Liver (tissue), 8 donors: ENCODE measurements at regions not wholly inside any gene's neighbourhood (a gene's known extent, or its start where the extent isn't known, plus 50 kb on each side); places are given as distances from the start of the nearest gene placed in this dataset.
"Not testable (repeated sequence)": the region's sequence is repeated elsewhere in the genome, so short reads cannot be mapped to it uniquely, and the experiment has no call there.

Experiments
- DNase-seq: peaks from one replicate; pipeline ENCODE4 v3.0.0-alpha.2; 2017; ENCODE audit warnings: low spot score
- H3K27ac ChIP-seq, 2 donors: one replicate each; pipeline ENCODE4 v1.7.0; 2013; ENCODE audit warnings: inconsistent platforms in 2 of 2, low read length in 2 of 2, control low read depth in 1 of 2, low read depth in 1 of 2, mild to moderate bottlenecking in 1 of 2
- H3K27me3 ChIP-seq, 4 donors: one replicate each; pipeline versions ENCODE4 v1.6.1 to v1.7.0; 2013; ENCODE audit warnings: low read length in 3 of 4, inconsistent platforms in 1 of 4, mild to moderate bottlenecking in 1 of 4, moderate library complexity in 1 of 4; ENCODE audit not compliant: control insufficient read depth in 4 of 4, insufficient read depth in 4 of 4
- H3K36me3 ChIP-seq, 4 donors: one replicate each; pipeline versions ENCODE4 v1.6.1 to v1.7.0; 2013; ENCODE audit warnings: low read length in 3 of 4, mild to moderate bottlenecking in 3 of 4, low read depth in 1 of 4, moderate library complexity in 1 of 4; ENCODE audit not compliant: control insufficient read depth in 4 of 4, insufficient read depth in 3 of 4
- H3K4me1 ChIP-seq, 4 donors: one replicate each; pipeline versions ENCODE4 v1.6.1 to v1.7.0; 2013; ENCODE audit warnings: low read length in 3 of 4, mild to moderate bottlenecking in 3 of 4, moderate library complexity in 1 of 4; ENCODE audit not compliant: control insufficient read depth in 4 of 4, insufficient read depth in 4 of 4
- H3K4me3 ChIP-seq, 3 donors: one replicate each; pipeline versions ENCODE4 v1.6.1 to v1.7.0; 2013; ENCODE audit warnings: low read length in 3 of 3, control low read depth in 1 of 3, low read depth in 1 of 3, mild to moderate bottlenecking in 1 of 3
- H3K9ac ChIP-seq, 2 donors: one replicate each; pipeline ENCODE4 v1.7.0; 2013; ENCODE audit warnings: low read length in 2 of 2, mild to moderate bottlenecking in 2 of 2, moderate library complexity in 2 of 2, control low read depth in 1 of 2, low read depth in 1 of 2
- H3K9me3 ChIP-seq, 4 donors: one replicate each; pipeline versions ENCODE4 v1.6.1 to v1.7.0; 2013; ENCODE audit warnings: low read length in 3 of 4; ENCODE audit not compliant: control insufficient read depth in 4 of 4
- ATF3 ChIP-seq: IDR thresholded peaks from 2 replicates; pipeline ENCODE4 v1.6.1; 2016; ENCODE audit warnings: antibody characterized with exemption
- CTCF ChIP-seq: fragments of 150-350 bp; IDR thresholded peaks from 2 replicates; pipeline ENCODE4 v1.5.1; 2017; ENCODE audit warnings: improper control_type of control experiment, low read depth, low read length; ENCODE audit not compliant: missing input control
- EGR1 ChIP-seq, 2 donors: IDR thresholded peaks; 2 replicates each; pipeline ENCODE4 v1.6.1; 2016 to 2018; ENCODE audit warnings: antibody characterized with exemption in 2 of 2, low read depth in 2 of 2
- FOXA1 ChIP-seq: IDR thresholded peaks from 2 replicates; pipeline ENCODE4 v1.6.1; 2016; ENCODE audit warnings: antibody characterized with exemption
- FOXA2 ChIP-seq: IDR thresholded peaks from 2 replicates; pipeline ENCODE4 v1.6.1; 2016; ENCODE audit warnings: antibody characterized with exemption
- GABPA ChIP-seq, 2 donors: IDR thresholded peaks in 1 of 2; conservative IDR thresholded peaks in 1 of 2; 2 replicates each; pipeline ENCODE4 v1.6.1; 2016; ENCODE audit warnings: antibody characterized with exemption in 2 of 2, mild to moderate bottlenecking in 1 of 2, moderate library complexity in 1 of 2
- HNF4A ChIP-seq, 2 donors: conservative IDR thresholded peaks; 2 replicates each; pipeline ENCODE4 v1.6.1; 2016; ENCODE audit warnings: antibody characterized with exemption in 2 of 2, mild to moderate bottlenecking in 2 of 2
- HNF4G ChIP-seq: IDR thresholded peaks from 2 replicates; pipeline ENCODE4 v1.6.1; 2016; ENCODE audit warnings: antibody characterized with exemption
- JUND ChIP-seq, 2 donors: IDR thresholded peaks; 2 replicates each; pipeline ENCODE4 v1.6.1; 2016; ENCODE audit warnings: antibody characterized with exemption in 2 of 2
- MAX ChIP-seq: IDR thresholded peaks from 2 replicates; pipeline ENCODE4 v1.6.1; 2016; ENCODE audit warnings: antibody characterized with exemption
- NR2F2 ChIP-seq: IDR thresholded peaks from 2 replicates; pipeline ENCODE4 v1.6.1; 2016; ENCODE audit warnings: antibody characterized with exemption
- RAD21 ChIP-seq, 2 donors: IDR thresholded peaks; 2 replicates each; pipeline ENCODE4 v1.6.1; 2016; ENCODE audit warnings: antibody characterized with exemption in 2 of 2, mild to moderate bottlenecking in 2 of 2
- REST ChIP-seq: IDR thresholded peaks from 2 replicates; pipeline ENCODE4 v1.6.1; 2016; ENCODE audit warnings: antibody characterized with exemption, mild to moderate bottlenecking
- RXRA ChIP-seq, 2 donors: IDR thresholded peaks; 2 replicates each; pipeline ENCODE4 v1.6.1; 2017 to 2018; ENCODE audit warnings: antibody characterized with exemption in 2 of 2, mild to moderate bottlenecking in 1 of 2
- SP1 ChIP-seq: IDR thresholded peaks from 2 replicates; pipeline ENCODE4 v1.6.1; 2018; ENCODE audit warnings: antibody characterized with exemption, mild to moderate bottlenecking
- TAF1 ChIP-seq: conservative IDR thresholded peaks from 2 replicates; pipeline ENCODE4 v1.6.1; 2016; ENCODE audit warnings: antibody characterized with exemption, mild to moderate bottlenecking
- YY1 ChIP-seq: IDR thresholded peaks from 2 replicates; pipeline ENCODE4 v1.6.1; 2016; ENCODE audit warnings: antibody characterized with exemption, mild to moderate bottlenecking
- ZBTB33 ChIP-seq: IDR thresholded peaks from 2 replicates; pipeline ENCODE4 v1.6.1; 2016; ENCODE audit warnings: antibody characterized with exemption
- WGBS: extraction: QIAGEN DNeasy Blood & Tissue Kit; methylation state at CpG from one replicate; pipeline ENCODE4 v1.1.7; 2013; 5-methylcytosine and 5-hydroxymethylcytosine counted together
- donor health status: healthy.
- donor health status: healthy.
- donor health status: healthy.
- donor health status: healthy.
- donor health status: healthy.

GRCh38 chr4:123235431-123235830 lies 161.2 kb upstream of the SPRY1 start:
- no peak for TF ChIP-seq ATF3
- TF ChIP-seq GABPA (IDR thresholded peaks at IDR 0.05 in 1 of 2, conservative IDR thresholded peaks at IDR 0.05 in 1 of 2): no peak
- no peak for TF ChIP-seq REST
- no peak for TF ChIP-seq TAF1
- TF ChIP-seq SP1: no peak
- no peak for TF ChIP-seq EGR1 (IDR thresholded peaks at IDR 0.05; ENCODE audit: low read depth in 2 of 2)
- no peak for TF ChIP-seq FOXA2
- no peak for TF ChIP-seq HNF4A (conservative IDR thresholded peaks at IDR 0.05)
- no peak for TF ChIP-seq RAD21 (IDR thresholded peaks at IDR 0.05)
- TF ChIP-seq RXRA (IDR thresholded peaks at IDR 0.05): no peak
- no peak for TF ChIP-seq NR2F2
- TF ChIP-seq YY1: no peak
- TF ChIP-seq FOXA1: no peak
- no peak for TF ChIP-seq CTCF
- TF ChIP-seq MAX: no peak
- TF ChIP-seq HNF4G: no peak
- no peak for TF ChIP-seq ZBTB33
- no peak for TF ChIP-seq JUND (IDR thresholded peaks at IDR 0.05)

GRCh38 chr4:123236606-123237005 lies 160.0 kb upstream of the SPRY1 start:
- no peak for DNase-seq
- H3K4me3 ChIP-seq: no peak overlapping the region
- H3K4me1 ChIP-seq: no peaks in the 10 kb centered on the region
- no peaks in the 10 kb centered on the region for H3K27me3 ChIP-seq
- no peak overlapping the region for H3K9ac ChIP-seq
- no peaks in the 10 kb centered on the region for H3K9me3 ChIP-seq
- WGBS: 90% methylated on average over 2 of the region's 2 CpGs
- H3K36me3 ChIP-seq: no peaks in the 10 kb centered on the region
- no peak overlapping the region for H3K27ac ChIP-seq
- TF ChIP-seq GABPA (IDR thresholded peaks at IDR 0.05 in 1 of 2, conservative IDR thresholded peaks at IDR 0.05 in 1 of 2): no peak
- no peak for TF ChIP-seq RXRA (IDR thresholded peaks at IDR 0.05)
- TF ChIP-seq RAD21 (IDR thresholded peaks at IDR 0.05): no peak

More at GRCh38 chr4:123235431-123235830, 161.2 kb upstream of the SPRY1 start:
- H3K4me3 ChIP-seq: no peak overlapping the region
- H3K4me1 ChIP-seq: no peaks in the 10 kb centered on the region
- H3K9ac ChIP-seq: no peak overlapping the region
- no peaks in the 10 kb centered on the region for H3K9me3 ChIP-seq
- DNase-seq: no peak
- H3K27me3 ChIP-seq: no peaks in the 10 kb centered on the region
- WGBS: 94% methylated on average over 2 of the region's 2 CpGs
- H3K36me3 ChIP-seq: no peaks in the 10 kb centered on the region
- no peak overlapping the region for H3K27ac ChIP-seq

- H3K9me3 ChIP-seq, H3K4me1 ChIP-seq, H3K27me3 ChIP-seq, H3K36me3 ChIP-seq, DNase-seq, H3K4me3 ChIP-seq, H3K27ac ChIP-seq, H3K9ac ChIP-seq: not testable (repeated sequence)
- 92% methylated on average over 5 of the region's 5 CpGs for WGBS
Measured at GRCh38 chr4:123240286-123240685, 156.3 kb upstream of the SPRY1 start.

GRCh38 chr4:123243220-123243619 lies 153.4 kb upstream of the SPRY1 start:
- H3K27me3 ChIP-seq, DNase-seq, H3K9me3 ChIP-seq, H3K27ac ChIP-seq, H3K9ac ChIP-seq, H3K4me3 ChIP-seq, H3K36me3 ChIP-seq, H3K4me1 ChIP-seq: not testable (repeated sequence)
- 89% methylated on average over 3 of the region's 3 CpGs for WGBS
